H9 (cell line): ENCODE measurements at regions not wholly inside any gene's neighbourhood (a gene's known extent, or its start where the extent isn't known, plus 50 kb on each side); places are given as distances from the start of the nearest gene placed in this dataset.

ENCODE experiments used
- DNase-seq: peaks from one replicate; pipeline ENCODE4 v3.0.0-alpha.2; 2017
- H2AFZ ChIP-seq: one replicate; pipeline ENCODE4 v1.6.1; 2013; ENCODE audit warnings: mild to moderate bottlenecking, low read length, control low read depth, moderate library complexity
- H2AK5ac ChIP-seq: 2 replicates; pipeline ENCODE4 v1.6.1; 2013; ENCODE audit warnings: low read length, control low read depth, mixed read lengths; ENCODE audit not compliant: insufficient read length
- H2BK120ac ChIP-seq: one replicate; pipeline ENCODE4 v1.6.1; 2013; ENCODE audit warnings: low read depth, mild to moderate bottlenecking, low read length, control low read depth, inconsistent platforms; ENCODE audit not compliant: poor library complexity, severe bottlenecking
- H2BK12ac ChIP-seq: 2 replicates; pipeline ENCODE4 v1.6.1; 2013; ENCODE audit warnings: low read length, control low read depth, mixed read lengths, low read depth; ENCODE audit not compliant: insufficient read length
- H2BK15ac ChIP-seq: 2 replicates; pipeline ENCODE4 v1.6.1; 2013; ENCODE audit warnings: low read depth, low read length, control low read depth
- H2BK20ac ChIP-seq: one replicate; pipeline ENCODE4 v1.6.1; 2013; ENCODE audit warnings: low read depth, mild to moderate bottlenecking, low read length, control low read depth, inconsistent platforms; ENCODE audit not compliant: poor library complexity, severe bottlenecking
- H2BK5ac ChIP-seq: 2 replicates; pipeline ENCODE4 v1.6.1; 2013; ENCODE audit warnings: low read length, control low read depth, mixed read lengths; ENCODE audit not compliant: insufficient read length
- H3K14ac ChIP-seq: 2 replicates; pipeline ENCODE4 v1.6.1; 2013; ENCODE audit warnings: low read length, control low read depth; ENCODE audit not compliant: insufficient read depth
- H3K18ac ChIP-seq: 2 replicates; pipeline ENCODE4 v1.6.1; 2013; ENCODE audit warnings: low read depth, mild to moderate bottlenecking, mixed read lengths, low read length, control low read depth; ENCODE audit not compliant: insufficient read length
- H3K23ac ChIP-seq: 2 replicates; pipeline ENCODE4 v1.6.1; 2013; ENCODE audit warnings: low read length, control low read depth, mixed read lengths, low read depth; ENCODE audit not compliant: insufficient read length
- H3K23me2 ChIP-seq: 2 replicates; pipeline ENCODE4 v1.6.1; 2013; ENCODE audit warnings: low read depth, mild to moderate bottlenecking, mixed read lengths, low read length, control low read depth; ENCODE audit not compliant: insufficient read length, poor library complexity, severe bottlenecking
- H3K27ac ChIP-seq: 2 replicates; pipeline ENCODE4 v1.5.1; 2013; ENCODE audit warnings: low read length, control low read depth, mixed read lengths, low read depth; ENCODE audit not compliant: insufficient read length
- H3K27me3 ChIP-seq: 2 replicates; pipeline ENCODE4 v1.6.1; 2013; ENCODE audit warnings: low read length, control low read depth, inconsistent platforms; ENCODE audit not compliant: insufficient read depth
- H3K4ac ChIP-seq: 2 replicates; pipeline ENCODE4 v1.6.1; 2013; ENCODE audit warnings: low read depth, mild to moderate bottlenecking, control low read depth, inconsistent platforms, low read length, moderate library complexity
- H3K4me1 ChIP-seq: 2 replicates; pipeline ENCODE4 v1.6.1; 2013; ENCODE audit warnings: low read length, control low read depth, inconsistent platforms; ENCODE audit not compliant: insufficient read depth
- H3K4me2 ChIP-seq: 2 replicates; pipeline ENCODE4 v1.6.1; 2013; ENCODE audit warnings: low read length, control low read depth, mixed read lengths; ENCODE audit not compliant: insufficient read length, insufficient read depth
- H3K56ac ChIP-seq: 2 replicates; pipeline ENCODE4 v1.6.1; 2013; ENCODE audit warnings: low read depth, mild to moderate bottlenecking, mixed read lengths, low read length, control low read depth; ENCODE audit not compliant: insufficient read length
- H3K79me1 ChIP-seq: 2 replicates; pipeline ENCODE4 v1.6.1; 2013; ENCODE audit warnings: low read depth, mild to moderate bottlenecking, moderate library complexity, low read length, control low read depth, inconsistent platforms; ENCODE audit not compliant: insufficient read depth, poor library complexity, severe bottlenecking
- H3K79me2 ChIP-seq: 2 replicates; pipeline ENCODE4 v1.6.1; 2013; ENCODE audit warnings: low read length, control low read depth, inconsistent platforms; ENCODE audit not compliant: insufficient read depth
- H3K9ac ChIP-seq: 2 replicates; pipeline ENCODE4 v1.6.1; 2013; ENCODE audit warnings: low read length, control low read depth, mixed read lengths; ENCODE audit not compliant: insufficient read length; ENCODE audit errors: extremely low read depth
- H3K9me3 ChIP-seq: one replicate; pipeline ENCODE4 v1.6.1; 2013; ENCODE audit warnings: low read depth, low read length, inconsistent platforms; ENCODE audit not compliant: control insufficient read depth
- H3T11ph ChIP-seq: one replicate; pipeline ENCODE4 v1.6.1; 2013; ENCODE audit warnings: mild to moderate bottlenecking, low read length, control low read depth, inconsistent platforms
- H4K20me1 ChIP-seq: one replicate; pipeline ENCODE4 v1.6.1; 2013; ENCODE audit not compliant: control insufficient read depth, insufficient read length, insufficient read depth
- H4K5ac ChIP-seq: 2 replicates; pipeline ENCODE4 v1.6.1; 2013; ENCODE audit warnings: low read depth, mild to moderate bottlenecking, mixed read lengths, low read length, control low read depth; ENCODE audit not compliant: insufficient read length
- H4K8ac ChIP-seq: replicated peaks from 2 replicates; pipeline ENCODE4 v1.6.1; 2013; ENCODE audit warnings: low read length, control low read depth, mixed read lengths, low read depth; ENCODE audit not compliant: insufficient read length
- H4K91ac ChIP-seq: 2 replicates; pipeline ENCODE4 v1.6.1; 2013; ENCODE audit warnings: low read depth, mild to moderate bottlenecking, moderate library complexity, mixed read lengths, low read length, control low read depth; ENCODE audit not compliant: insufficient read length
- H3K27ac Mint-ChIP-seq, 3 experiments: 2 replicates in 2 of 3; 3 replicates in 1 of 3; pipeline ENCODE4 v1.8.0; 2020 to 2021; ENCODE audit warnings: mixed read lengths in 3 of 3, mild to moderate bottlenecking in 1 of 3, moderate library complexity in 1 of 3
- H3K27me3 Mint-ChIP-seq: 2 replicates; pipeline ENCODE4 v1.8.0; 2021; ENCODE audit warnings: low read depth, mild to moderate bottlenecking, moderate library complexity, mixed read lengths
- H3K36me3 Mint-ChIP-seq, 3 experiments: 2 replicates in 2 of 3; 3 replicates in 1 of 3; pipeline ENCODE4 v1.8.0; 2020 to 2021; ENCODE audit warnings: low read depth in 3 of 3, mixed read lengths in 3 of 3; ENCODE audit not compliant: insufficient read depth in 1 of 3
- H3K4me1 Mint-ChIP-seq, 2 experiments: 2 replicates each; pipeline ENCODE4 v1.8.0; 2020; ENCODE audit warnings: mixed read lengths in 2 of 2
- H3K4me3 Mint-ChIP-seq, 2 experiments: 2 replicates in 1 of 2; 3 replicates in 1 of 2; pipeline ENCODE4 v1.8.0; 2020 to 2021; ENCODE audit warnings: mild to moderate bottlenecking in 2 of 2, mixed read lengths in 2 of 2, moderate library complexity in 1 of 2
- H3K9me3 Mint-ChIP-seq, 2 experiments: 2 replicates in 1 of 2; 3 replicates in 1 of 2; pipeline ENCODE4 v1.8.0; 2020; ENCODE audit warnings: mild to moderate bottlenecking in 2 of 2, mixed read lengths in 2 of 2, moderate library complexity in 1 of 2
- CTCF ChIP-seq: fragments of 200-600 bp; sonication (generic); conservative IDR thresholded peaks from 3 replicates; pipeline ENCODE4 v1.8.0; 2021; ENCODE audit warnings: antibody characterized with exemption, mild to moderate bottlenecking
- WGBS: extraction: QIAGEN DNeasy Blood & Tissue Kit; methylation state at CpG from one replicate; pipeline ENCODE4 v1.1.7; 2013; ENCODE audit warnings: missing lambda C conversion rate, low lambda C conversion rate, mixed read lengths; ENCODE audit not compliant: insufficient read length; ENCODE audit errors: extremely low coverage; 5-methylcytosine and 5-hydroxymethylcytosine counted together

- H3K36me3 Mint-ChIP-seq: peaks cover 0 to 12% (median 1%) of the 10 kb centered on the region in 3 experiments; a peak in 4 of 7 replicates
- Histone ChIP-seq H3K4me2 (no peak overlapping the region), H3K27me3 (no peaks in the 10 kb centered on the region), H2BK120ac (no peak overlapping the region), H3K14ac (no peak overlapping the region), H3K4me1 (no peaks in the 10 kb centered on the region), H4K91ac (no peak overlapping the region), H2BK20ac (no peak overlapping the region), H2AK5ac (no peak overlapping the region), H2BK15ac (no peak overlapping the region), H3T11ph (no peak overlapping the region), H2AFZ (no peak overlapping the region), H3K79me2 (no peaks in the 10 kb centered on the region), H2BK12ac (no peak overlapping the region), H3K18ac (no peak overlapping the region), H3K79me1 (no peaks in the 10 kb centered on the region), H2BK5ac (no peak overlapping the region), H3K27ac (no peak overlapping the region), H3K23ac (no peak overlapping the region), H3K9me3 (no peaks in the 10 kb centered on the region), H3K23me2 (no peaks in the 10 kb centered on the region), H3K9ac (no peak overlapping the region), H4K20me1 (no peaks in the 10 kb centered on the region), H4K5ac (no peak overlapping the region), H4K8ac (no peak overlapping the region), H3K4ac (no peak overlapping the region), H3K56ac (no peak overlapping the region)
- no peak overlapping the region for H3K27ac Mint-ChIP-seq
- no peaks in the 10 kb centered on the region for H3K27me3 Mint-ChIP-seq
- no peak overlapping the region for H3K4me3 Mint-ChIP-seq
- no CpG with 5 or more reads among the region's 1 CpG for WGBS
- no peak for TF ChIP-seq CTCF
- H3K4me1 Mint-ChIP-seq: no peaks in the 10 kb centered on the region
- no peak for DNase-seq
- H3K9me3 Mint-ChIP-seq: peaks cover 5 to 12% of the 10 kb centered on the region in 2 experiments; a peak in 3 of 5 replicates
Measured at GRCh38 chr7:145464287-145464686, 628.4 kb upstream of the TPK1 start.
